NCI-H1105 treated with DMSO at 0.1 percent for 48 hours (cell line): ENCODE measurements at regions not wholly inside any gene's neighbourhood (a gene's known extent, or its start where the extent isn't known, plus 50 kb on each side); places are given as distances from the start of the nearest gene placed in this dataset.
A peak's percentile ranks its signal among the peaks of the same experiment; 100 is the strongest.
"Not testable (repeated sequence)": the region's sequence is repeated elsewhere in the genome, so short reads cannot be mapped to it uniquely, and the experiment has no call there.

Experiments used
- DNase-seq: peaks from one replicate; lab custom pipeline; 2025; lab: John Stamatoyannopoulos, UW

- DNase-seq = no peak
Observed at GRCh38 chr22:49676783-49677494, 150.7 kb downstream of the BRD1 start.

- DNase-seq = no peak
Observed at GRCh38 chr22:49676230-49676629, 151.4 kb downstream of the BRD1 start.

GRCh38 chr22:49674479-49675050, 153.1 kb downstream of the BRD1 start:
- DNase-seq = no peak

- DNase-seq = no peak
Observed at GRCh38 chr22:49673048-49673447, 154.6 kb downstream of the BRD1 start.

GRCh38 chr22:49672014-49672516, 155.6 kb downstream of the BRD1 start:
- peak; percentile 25 for DNase-seq

- peak; percentile 25 for DNase-seq
Observed at GRCh38 chr22:49671331-49672013, 156.2 kb downstream of the BRD1 start.

GRCh38 chr22:49670456-49671330, 157.0 kb downstream of the BRD1 start:
- peak; percentile 6 for DNase-seq

GRCh38 chr22:49669969-49670455, 157.7 kb downstream of the BRD1 start:
- DNase-seq = peak; percentile 57

- not testable (repeated sequence) for DNase-seq
Observed at GRCh38 chr22:49669427-49669968, 158.2 kb downstream of the BRD1 start.

- DNase-seq = no peak
Observed at GRCh38 chr22:49668402-49668801, 159.3 kb downstream of the BRD1 start.

- DNase-seq = no peak
Observed at GRCh38 chr22:49667236-49667635, 160.4 kb downstream of the BRD1 start.

GRCh38 chr22:49666146-49666809, 161.4 kb downstream of the BRD1 start:
- DNase-seq = no peak

- DNase-seq = no peak
Observed at GRCh38 chr22:49664891-49665290, 162.8 kb downstream of the BRD1 start.

GRCh38 chr22:49664371-49664881, 163.2 kb downstream of the BRD1 start:
- DNase-seq = no peak

- no peak for DNase-seq
Observed at GRCh38 chr22:49663823-49664222, 163.8 kb downstream of the BRD1 start.

- no peak for DNase-seq
Observed at GRCh38 chr22:49663311-49663711, 164.4 kb downstream of the BRD1 start.

GRCh38 chr22:49662681-49663080, 165.0 kb downstream of the BRD1 start:
- DNase-seq = no peak

- DNase-seq = peak; percentile 37
Observed at GRCh38 chr22:49660794-49661781, 166.6 kb downstream of the BRD1 start.

GRCh38 chr22:49660321-49660720, 167.4 kb downstream of the BRD1 start:
- DNase-seq = no peak

GRCh38 chr22:49659924-49660315, 167.8 kb downstream of the BRD1 start:
- DNase-seq = no peak
